Brain microvascular endothelial cell (primary cell): ENCODE measurements at regions not wholly inside any gene's neighbourhood (a gene's known extent, or its start where the extent isn't known, plus 50 kb on each side); places are given as distances from the start of the nearest gene placed in this dataset.

Source experiments
- DNase-seq: peaks from one replicate; pipeline ENCODE4 v3.0.0-alpha.2; 2020
- H3K27ac ChIP-seq: fragments of 250-450 bp; sonication (Bioruptor Pico); 2 replicates; pipeline ENCODE4 v1.5.1; 2020; ENCODE audit warnings: mild to moderate bottlenecking, moderate library complexity
- H3K27me3 ChIP-seq: fragments of 250-450 bp; sonication (Bioruptor Pico); replicated peaks from 2 replicates; pipeline ENCODE4 v1.5.1; 2020; ENCODE audit warnings: mild to moderate bottlenecking
- H3K36me3 ChIP-seq: fragments of 250-450 bp; sonication (Bioruptor Pico); replicated peaks from 2 replicates; pipeline ENCODE4 v1.5.1; 2020; ENCODE audit warnings: mild to moderate bottlenecking
- H3K4me3 ChIP-seq: 2 replicates; pipeline ENCODE4 v1.5.1; 2011; ENCODE audit warnings: low read depth, mild to moderate bottlenecking, control low read depth, low read length, moderate library complexity
- CTCF ChIP-seq: IDR thresholded peaks from 2 replicates; pipeline ENCODE4 v1.5.1; 2011; ENCODE audit warnings: low read depth, mild to moderate bottlenecking, moderate library complexity, low read length, control low read depth, inconsistent platforms; ENCODE audit errors: missing control alignments
- in situ Hi-C: cut with HindIII; loops from 2 replicates; pipeline ENCODE4 v1.10.0; 2017; ENCODE audit warnings: low sequenced_read_pairs, low pct_ligation_motif_present

GRCh38 chr15:69729167-69729748 is 276.6 kb downstream of the RPLP1 start:
- Histone ChIP-seq H3K27ac (no peak overlapping the region), H3K36me3 (no peaks in the 10 kb centered on the region), H3K4me3 (no peak overlapping the region), H3K27me3 (no peaks in the 10 kb centered on the region)
- TF ChIP-seq CTCF, result peak; percentile 82
- peak; percentile 25 for DNase-seq
- in situ Hi-C loops, result no loop called here

GRCh38 chr15:69730281-69731080 is 277.9 kb downstream of the RPLP1 start:
- no peak for TF ChIP-seq CTCF
- H3K27ac ChIP-seq, result no peak overlapping the region
- no peak overlapping the region for H3K4me3 ChIP-seq
- in situ Hi-C loops, result no loop called here
- no peaks in the 10 kb centered on the region for H3K27me3 ChIP-seq
- no peak for DNase-seq
- H3K36me3 ChIP-seq, result no peaks in the 10 kb centered on the region

- no peak for DNase-seq
- H3K4me3 ChIP-seq, result no peak overlapping the region
- no peak for TF ChIP-seq CTCF
- in situ Hi-C loops, result no loop called here
- no peaks in the 10 kb centered on the region for H3K36me3 ChIP-seq
- no peaks in the 10 kb centered on the region for H3K27me3 ChIP-seq
- no peak overlapping the region for H3K27ac ChIP-seq
Measured at GRCh38 chr15:69731081-69731330, 278.4 kb downstream of the RPLP1 start.

- no peaks in the 10 kb centered on the region for H3K36me3 ChIP-seq
- no peak overlapping the region for H3K4me3 ChIP-seq
- no peaks in the 10 kb centered on the region for H3K27me3 ChIP-seq
- TF ChIP-seq CTCF, result no peak
- in situ Hi-C loops, result no loop called here
- DNase-seq, result no peak
- no peak overlapping the region for H3K27ac ChIP-seq
Measured at GRCh38 chr15:69731581-69731980, 279.0 kb downstream of the RPLP1 start.

- Histone ChIP-seq H3K27ac (no peak overlapping the region), H3K36me3 (no peaks in the 10 kb centered on the region), H3K27me3 (no peaks in the 10 kb centered on the region), H3K4me3 (no peak overlapping the region)
- no peak for DNase-seq
- in situ Hi-C loops, result no loop called here
- TF ChIP-seq CTCF, result no peak
Measured at GRCh38 chr15:69732133-69732532, 279.5 kb downstream of the RPLP1 start.

GRCh38 chr15:69734699-69735098 is 282.1 kb downstream of the RPLP1 start:
- DNase-seq, result no peak
- no peak overlapping the region for H3K4me3 ChIP-seq
- no peak overlapping the region for H3K27ac ChIP-seq
- H3K36me3 ChIP-seq, result no peaks in the 10 kb centered on the region
- no peak for TF ChIP-seq CTCF
- no peaks in the 10 kb centered on the region for H3K27me3 ChIP-seq
- in situ Hi-C loops, result no loop called here
